T47D (cell line): ENCODE measurements at regions not wholly inside any gene's neighbourhood (a gene's known extent, or its start where the extent isn't known, plus 50 kb on each side); places are given as distances from the start of the nearest gene placed in this dataset.
"Not testable (repeated sequence)": the region's sequence is repeated elsewhere in the genome, so short reads cannot be mapped to it uniquely, and the experiment has no call there.

Experiments
- DNase-seq, 2 experiments: peaks; one replicate each; pipeline versions ENCODE4 v3.0.0 to v3.0.0-alpha.2; 2011 to 2012; ENCODE audit warnings: low read depth in 1 of 2, low spot score in 1 of 2
- JUND ChIP-seq: IDR thresholded peaks from 2 replicates; pipeline ENCODE4 v1.6.1; 2012; ENCODE audit warnings: low read depth
- in situ Hi-C: cut with HindIII; loops from 2 replicates; pipeline ENCODE4 v1.10.0; 2016; ENCODE audit warnings: low sequenced_read_pairs, low pct_unique_long_range_greater_than_20kb

DNA sequence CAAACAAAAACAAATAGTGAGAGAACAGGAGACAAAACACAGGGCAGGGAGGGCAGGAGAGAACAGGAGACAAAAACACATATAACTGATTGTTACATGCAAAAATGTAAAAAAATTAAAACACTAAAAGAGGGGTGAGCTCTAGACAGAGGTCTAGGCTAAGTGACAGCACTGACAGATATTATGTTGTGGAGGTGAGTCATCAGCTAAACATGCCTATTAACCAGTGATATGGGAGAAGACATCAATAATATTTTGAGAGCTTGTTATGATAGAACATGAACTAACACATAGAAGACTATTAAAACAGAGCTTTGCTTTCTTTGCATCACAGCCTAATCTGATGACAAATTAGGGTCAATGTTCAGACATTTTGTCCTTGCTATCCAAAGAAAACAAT lies 972.7 kb downstream of the PRIM2 start:
- in situ Hi-C loops: no loop called here
- TF ChIP-seq JUND: no peak
- DNase-seq: no peak

DNA sequence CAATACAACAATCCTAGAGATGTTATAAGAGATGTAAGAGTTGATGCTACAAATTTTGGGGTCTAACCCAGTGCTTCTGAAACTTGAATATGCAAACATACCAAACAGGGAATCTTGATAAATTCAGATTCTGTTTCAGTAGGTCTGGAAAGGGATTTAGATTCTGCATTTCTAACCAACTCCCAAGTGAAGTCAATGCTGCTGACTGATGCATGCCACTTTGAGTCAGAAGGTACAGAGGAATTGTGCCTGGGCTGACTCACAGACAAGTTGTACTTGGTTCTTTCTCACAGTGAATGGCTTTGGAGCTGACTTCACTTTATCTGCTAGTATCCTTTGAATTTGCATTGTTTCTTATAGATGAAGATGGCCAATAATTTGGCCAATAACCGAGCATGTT lies 973.9 kb downstream of the PRIM2 start:
- in situ Hi-C loops, DNase-seq: not testable (repeated sequence)

DNA sequence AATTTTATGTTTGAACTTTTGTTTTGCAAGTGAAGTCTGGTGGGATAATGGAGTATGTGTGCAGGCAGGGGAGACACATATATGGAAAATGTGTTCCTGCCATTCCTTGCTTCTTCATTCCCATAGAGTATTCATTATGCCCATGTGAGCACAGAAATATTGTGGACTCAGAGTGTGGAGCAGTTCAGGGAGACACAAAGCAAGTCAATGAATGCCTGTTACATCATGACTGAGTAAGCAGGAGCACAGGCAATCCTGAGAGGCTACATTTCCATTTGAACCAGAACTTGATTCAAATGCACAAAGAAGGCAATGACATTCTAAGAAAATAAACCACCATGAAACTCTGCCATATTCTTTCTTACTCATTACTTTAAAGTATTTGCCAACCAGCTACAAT lies 990.5 kb downstream of the PRIM2 start:
- in situ Hi-C loops, DNase-seq: not testable (repeated sequence)

DNA sequence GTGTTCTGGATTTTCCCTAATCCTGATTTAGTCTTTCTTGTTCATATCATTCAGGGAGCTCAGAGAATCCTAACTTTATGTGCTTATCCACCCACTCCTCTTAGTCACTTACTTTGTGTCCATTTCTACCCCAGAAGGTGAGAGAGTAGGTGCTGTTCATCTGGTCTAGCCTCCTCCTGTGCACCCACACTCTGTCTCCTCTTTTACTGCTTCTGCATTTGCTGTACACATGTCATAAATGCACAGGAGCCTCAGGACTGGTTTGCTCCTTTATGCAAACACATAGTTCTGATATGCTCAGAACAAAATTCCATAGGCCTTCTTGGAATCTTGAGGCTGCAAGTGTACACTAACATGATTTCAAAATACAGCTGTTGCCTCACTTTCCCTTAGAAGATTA lies 1014.7 kb downstream of the PRIM2 start:
- DNase-seq, in situ Hi-C loops: not testable (repeated sequence)

DNA sequence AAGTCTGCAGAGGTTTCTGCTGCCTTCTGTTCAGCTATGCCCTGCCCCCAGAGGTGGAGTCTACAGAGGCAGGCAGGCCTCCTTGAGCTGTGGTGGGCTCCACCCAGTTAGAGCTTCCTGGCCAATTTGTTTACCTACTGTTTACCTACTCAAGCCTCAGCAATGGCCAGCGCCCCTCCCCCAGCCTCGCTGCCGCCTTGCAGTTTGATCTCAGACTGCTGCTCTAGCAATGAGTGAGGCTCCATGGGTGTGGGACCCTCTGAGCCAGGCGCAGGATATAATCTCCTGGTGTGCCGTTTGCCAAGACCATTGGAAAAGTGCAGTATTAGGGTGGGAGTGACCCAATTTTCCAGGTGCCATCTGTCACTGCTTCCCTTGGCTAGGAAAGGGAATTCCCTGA lies 1024.9 kb downstream of the PRIM2 start:
- in situ Hi-C loops, DNase-seq: not testable (repeated sequence)

DNA sequence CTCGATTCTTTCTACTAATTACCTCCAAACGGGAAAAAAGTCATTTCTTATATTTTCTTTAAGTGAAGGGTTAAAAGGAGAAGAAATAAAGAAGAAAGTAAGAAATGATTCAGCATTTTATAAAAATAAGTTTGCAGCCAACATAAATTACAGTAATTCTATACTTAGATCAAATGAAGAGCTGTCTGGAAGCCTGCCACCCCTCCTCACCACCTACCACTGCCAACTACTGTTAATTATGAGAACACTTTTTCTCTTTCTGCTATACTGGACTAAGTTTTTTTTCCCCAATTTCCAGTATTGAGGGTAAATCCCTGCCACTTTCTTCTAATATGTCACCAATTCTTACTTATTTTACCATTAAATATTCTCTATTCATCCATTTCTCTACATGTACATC lies 1030.1 kb downstream of the PRIM2 start:
- DNase-seq, in situ Hi-C loops: not testable (repeated sequence)

DNA sequence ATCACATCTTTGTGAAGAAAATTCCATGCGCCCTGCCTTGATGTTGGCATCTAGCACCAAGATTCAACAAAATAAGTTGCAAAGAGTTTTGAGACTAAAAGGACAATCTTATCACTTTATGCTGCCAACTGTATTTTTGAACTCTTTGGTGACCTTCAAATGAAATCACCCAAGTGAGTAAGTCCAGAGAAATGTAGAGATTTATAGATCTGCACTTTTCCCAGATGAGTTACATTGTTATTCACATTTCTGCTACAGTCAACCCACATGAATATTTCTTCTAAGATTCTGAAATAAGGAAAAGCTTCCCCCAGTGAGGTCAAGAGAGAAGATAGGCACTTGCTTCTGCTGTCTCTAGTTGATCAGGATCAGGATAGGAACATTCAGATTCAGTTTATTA lies 1034.2 kb downstream of the PRIM2 start:
- DNase-seq: not testable (repeated sequence)

DNA sequence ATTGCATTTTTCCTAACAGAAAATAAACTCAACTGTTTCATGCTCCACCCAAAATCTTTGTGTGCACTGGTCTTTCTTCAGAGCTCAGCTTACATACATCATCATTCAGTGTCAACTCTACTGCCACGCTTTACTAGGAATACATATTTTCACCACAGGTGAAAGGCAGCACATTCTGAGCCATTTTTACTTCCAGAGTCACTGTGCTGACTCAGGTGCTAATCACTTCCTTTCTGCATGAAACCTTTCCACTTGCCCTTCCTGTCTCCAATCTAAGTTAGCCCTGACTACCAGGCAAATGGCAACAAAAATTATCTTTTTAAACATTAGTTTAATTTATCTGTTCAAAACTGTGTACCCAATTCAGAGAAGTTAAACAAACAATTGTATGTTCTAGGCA lies 1041.0 kb downstream of the PRIM2 start:
- DNase-seq, in situ Hi-C loops: not testable (repeated sequence)

More for the DNA sequence above, 1034.2 kb downstream of the PRIM2 start:
- in situ Hi-C loops: not testable (repeated sequence)

DNA sequence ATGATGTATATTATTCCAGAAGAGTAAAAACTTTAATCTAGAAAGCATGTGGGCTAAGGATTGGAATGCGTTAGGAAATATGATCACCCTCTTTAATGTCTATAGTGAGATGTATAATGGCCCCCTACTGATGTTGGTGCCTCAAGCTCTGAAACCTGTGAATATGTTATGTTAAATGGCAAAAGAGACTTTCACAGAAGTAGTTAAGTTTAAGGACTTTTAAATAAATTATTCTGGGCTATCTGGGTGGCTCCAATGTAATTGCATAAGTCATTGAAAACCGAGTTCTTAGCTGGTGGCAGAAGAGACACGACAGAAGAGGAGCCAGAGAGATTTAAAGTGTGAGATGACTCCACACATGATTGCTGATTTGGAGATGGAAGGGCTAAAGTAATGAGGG lies 1048.4 kb downstream of the PRIM2 start:
- in situ Hi-C loops, DNase-seq: not testable (repeated sequence)

DNA sequence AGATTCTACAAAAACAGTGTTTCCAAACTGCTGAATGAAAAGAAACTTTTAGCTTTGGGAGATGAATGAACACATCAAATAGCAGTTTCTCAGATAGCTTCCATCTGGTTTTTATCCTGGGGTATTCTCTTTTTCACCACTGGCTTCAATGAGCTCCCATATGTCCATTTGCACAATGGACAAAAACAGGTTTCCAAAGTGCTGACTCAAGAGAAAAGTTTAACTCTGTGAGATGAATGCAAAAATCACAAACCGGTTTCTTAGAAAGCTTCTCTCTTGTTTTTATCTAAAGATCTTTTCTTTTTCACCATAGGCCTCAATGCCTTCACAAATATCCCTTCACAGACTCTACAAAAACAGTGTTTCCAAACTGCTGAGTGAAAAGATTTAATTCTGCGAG lies 1089.2 kb downstream of the PRIM2 start:
- DNase-seq, in situ Hi-C loops: not testable (repeated sequence)

DNA sequence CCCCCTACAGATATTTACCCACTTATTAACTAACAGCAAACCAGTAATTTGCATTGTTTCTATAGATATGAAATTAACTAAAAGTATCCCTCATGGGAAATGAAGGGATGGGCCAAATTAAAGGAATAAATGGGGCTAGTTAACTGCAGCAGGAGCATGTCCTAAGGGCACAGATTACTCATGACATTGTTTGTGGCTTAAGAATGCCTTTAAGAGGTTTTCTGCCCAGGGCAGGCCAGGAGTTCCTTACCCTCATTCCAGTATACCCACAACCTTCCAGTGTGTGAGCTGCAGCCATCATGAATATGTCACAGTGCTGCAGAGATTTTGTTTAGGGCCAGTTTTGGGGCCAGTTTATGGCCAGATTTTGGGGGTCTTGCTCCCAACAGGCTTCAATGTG lies 1101.9 kb downstream of the PRIM2 start:
- TF ChIP-seq JUND: no peak
- in situ Hi-C loops: no loop called here
- DNase-seq: no peak
